Stomach (tissue), 8 donors: ENCODE measurements at regions not wholly inside any gene's neighbourhood (a gene's known extent, or its start where the extent isn't known, plus 50 kb on each side); places are given as distances from the start of the nearest gene placed in this dataset.

ENCODE experiments used
- DNase-seq, 2 donors: peaks; one replicate each; pipeline versions ENCODE4 v3.0.0 to v3.0.0-alpha.2; 2013 to 2019
- H3K27ac ChIP-seq, 5 donors: fragments of 200-600 bp in 4 of 5; sonication (generic) in 4 of 5; one replicate each; pipeline ENCODE4 v1.5.1; 2013 to 2019; ENCODE audit warnings: mild to moderate bottlenecking in 1 of 5, moderate library complexity in 1 of 5
- H3K27me3 ChIP-seq, 3 donors: fragments of 200-600 bp; sonication (generic); one replicate each; pipeline ENCODE4 v1.5.1; 2017 to 2019; ENCODE audit warnings: mixed run types in 1 of 3
- H3K36me3 ChIP-seq, 4 donors: fragments of 200-600 bp; sonication (generic); 1 replicate in 3 of 4; 2 replicates in 1 of 4; pipeline ENCODE4 v1.5.1; 2016 to 2019
- H3K4me1 ChIP-seq, 4 donors: fragments of 200-600 bp; sonication (generic); one replicate each; pipeline ENCODE4 v1.5.1; 2016 to 2019
- H3K4me3 ChIP-seq, 4 donors: fragments of 200-600 bp; sonication (generic) in 3 of 4; one replicate each; pipeline ENCODE4 v1.5.1; 2016 to 2019; ENCODE audit warnings: mild to moderate bottlenecking in 1 of 4
- H3K9me3 ChIP-seq, 4 donors: fragments of 200-600 bp; sonication (generic); one replicate each; pipeline ENCODE4 v1.5.1; 2016 to 2019
- EP300 ChIP-seq: sonication (generic); formaldehyde crosslinking; IDR thresholded peaks from one replicate; pipeline ENCODE4 v1.6.1; 2017; ENCODE audit warnings: antibody characterized with exemption
- POLR2A ChIP-seq, 4 donors: fragments of 450-650 bp; IDR thresholded peaks; one replicate each; pipeline ENCODE4 v1.6.1; 2016; ENCODE audit warnings: antibody characterized with exemption in 4 of 4, control low read depth in 2 of 4, mild to moderate bottlenecking in 1 of 4, moderate library complexity in 1 of 4
- POLR2AphosphoS5 ChIP-seq, 3 donors: sonication (generic); formaldehyde crosslinking; IDR thresholded peaks; one replicate each; pipeline ENCODE4 v1.6.1; 2016; ENCODE audit warnings: antibody characterized with exemption in 3 of 3
- WGBS, 5 donors: extraction: QIAGEN DNeasy Blood & Tissue Kit in 3 of 5; methylation state at CpG; one replicate each; pipeline versions ENCODE4 v1.1.5 to v1.1.7; 2013 to 2018; 5-methylcytosine and 5-hydroxymethylcytosine counted together
- intact Hi-C: fragments of 100-400 bp; cut with DNase I; formaldehyde crosslinking; loops from one replicate; pipeline ENCODE4 v1.15.1; 2023; ENCODE audit warnings: low total_unique reads
- TF ChIP-seq, protein P1 (sequence below), 7 experiments: fragments of 450-650 bp in 4 of 7; fragments of 200-600 bp in 3 of 7; sonication (generic) in 3 of 7; IDR thresholded peaks; one replicate each; pipeline ENCODE4 v1.5.1; 2016 to 2019; ENCODE audit warnings: antibody characterized with exemption in 7 of 7, control low read depth in 2 of 7, mild to moderate bottlenecking in 1 of 7
- donor health status: healthy with polysubstance abuse.
- donor health status: Bipolar disorder and iron deficiency.
- donor health status: healthy.

DNA sequence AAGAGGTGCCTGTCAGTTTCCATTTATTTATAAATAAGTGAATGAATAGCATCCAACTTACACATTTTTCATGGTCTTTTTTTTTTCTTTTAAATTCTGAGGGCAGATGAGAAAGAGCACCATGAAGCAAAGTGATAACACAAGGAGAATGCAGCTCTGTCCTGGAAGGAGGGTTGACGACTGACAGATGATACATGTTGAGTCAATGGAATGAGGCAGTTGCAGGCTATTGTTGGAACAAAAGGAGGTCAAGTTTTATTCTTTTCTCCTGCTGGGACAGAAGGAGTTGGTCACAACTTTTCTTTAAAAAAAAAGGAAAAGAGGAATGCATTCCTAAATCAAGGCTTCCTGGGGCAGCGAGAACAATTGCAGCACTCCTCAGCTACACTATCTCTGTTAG, 119.9 kb upstream of the PLEKHG7 start:
- intact Hi-C loops = no loop called here
- no peak for TF ChIP-seq POLR2AphosphoS5 (IDR thresholded peaks at IDR 0.05)
- TF ChIP-seq, protein P1, sequence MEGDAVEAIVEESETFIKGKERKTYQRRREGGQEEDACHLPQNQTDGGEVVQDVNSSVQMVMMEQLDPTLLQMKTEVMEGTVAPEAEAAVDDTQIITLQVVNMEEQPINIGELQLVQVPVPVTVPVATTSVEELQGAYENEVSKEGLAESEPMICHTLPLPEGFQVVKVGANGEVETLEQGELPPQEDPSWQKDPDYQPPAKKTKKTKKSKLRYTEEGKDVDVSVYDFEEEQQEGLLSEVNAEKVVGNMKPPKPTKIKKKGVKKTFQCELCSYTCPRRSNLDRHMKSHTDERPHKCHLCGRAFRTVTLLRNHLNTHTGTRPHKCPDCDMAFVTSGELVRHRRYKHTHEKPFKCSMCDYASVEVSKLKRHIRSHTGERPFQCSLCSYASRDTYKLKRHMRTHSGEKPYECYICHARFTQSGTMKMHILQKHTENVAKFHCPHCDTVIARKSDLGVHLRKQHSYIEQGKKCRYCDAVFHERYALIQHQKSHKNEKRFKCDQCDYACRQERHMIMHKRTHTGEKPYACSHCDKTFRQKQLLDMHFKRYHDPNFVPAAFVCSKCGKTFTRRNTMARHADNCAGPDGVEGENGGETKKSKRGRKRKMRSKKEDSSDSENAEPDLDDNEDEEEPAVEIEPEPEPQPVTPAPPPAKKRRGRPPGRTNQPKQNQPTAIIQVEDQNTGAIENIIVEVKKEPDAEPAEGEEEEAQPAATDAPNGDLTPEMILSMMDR (IDR thresholded peaks at IDR 0.05) = no peak
- no peak for TF ChIP-seq POLR2A (IDR thresholded peaks at IDR 0.05)
- TF ChIP-seq EP300 = no peak
- H3K4me3 ChIP-seq = no peak overlapping the region
- no peaks in the 10 kb centered on the region for H3K27me3 ChIP-seq
- no peaks in the 10 kb centered on the region for H3K36me3 ChIP-seq
- no peaks in the 10 kb centered on the region for H3K4me1 ChIP-seq
- no peak for DNase-seq
- H3K27ac ChIP-seq = no peak overlapping the region
- WGBS, 5 donors = 86 to 93% (median 89%) methylated on average over 2 of the region's 2 CpGs
- peaks cover 0 to 7% (median 0%) of the 10 kb centered on the region in 4 donors for H3K9me3 ChIP-seq

DNA sequence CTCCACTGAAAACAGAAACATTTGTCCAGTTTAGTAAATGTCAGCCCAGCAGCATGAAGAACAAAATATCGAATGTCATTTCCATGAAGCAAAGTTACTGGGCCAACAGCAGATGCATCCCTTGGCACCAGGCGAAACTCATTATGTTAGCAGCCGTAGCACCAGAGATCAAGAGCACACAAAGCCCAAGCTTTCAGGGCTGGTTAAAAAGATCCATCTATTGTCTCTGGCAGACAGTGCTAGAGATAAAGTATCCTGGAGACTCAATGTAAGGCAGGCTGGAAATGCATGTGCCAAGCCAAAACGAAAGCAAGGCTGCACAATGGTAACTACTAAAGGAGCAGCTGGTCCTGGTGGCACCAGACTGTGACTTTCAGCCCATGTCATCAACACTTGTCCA, 120.3 kb upstream of the PLEKHG7 start:
- H3K4me3 ChIP-seq = no peak overlapping the region
- DNase-seq = no peak
- H3K4me1 ChIP-seq = no peaks in the 10 kb centered on the region
- no peaks in the 10 kb centered on the region for H3K27me3 ChIP-seq
- H3K36me3 ChIP-seq = no peaks in the 10 kb centered on the region
- H3K9me3 ChIP-seq = peaks cover 0 to 7% (median 0%) of the 10 kb centered on the region in 4 donors
- 75 to 81% (median 76%) methylated on average over 4 of the region's 4 CpGs for WGBS, 5 donors
- no peak for TF ChIP-seq EP300
- TF ChIP-seq, protein P1 (IDR thresholded peaks at IDR 0.05) = no peak
- no peak for TF ChIP-seq POLR2A (IDR thresholded peaks at IDR 0.05)
- intact Hi-C loops = no loop called here
- no peak overlapping the region for H3K27ac ChIP-seq

DNA sequence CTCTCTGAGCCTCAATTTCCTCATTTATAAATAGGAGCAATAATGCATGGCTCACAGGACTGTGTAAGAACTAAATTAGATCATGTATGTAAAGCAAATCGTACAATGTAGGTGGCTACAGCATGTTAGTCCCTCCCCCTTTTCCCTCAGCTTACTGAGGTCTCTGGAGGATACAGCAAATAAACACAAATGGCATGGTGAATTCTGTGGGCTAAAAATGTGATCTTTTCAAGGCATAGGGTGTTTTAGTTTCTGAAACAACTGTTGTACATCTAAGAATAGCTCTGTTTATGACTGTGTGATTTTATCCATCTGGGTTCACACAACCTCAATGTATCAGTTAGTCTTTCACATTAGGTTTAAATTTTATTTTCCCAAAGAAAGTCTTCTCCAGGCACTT, 121.2 kb upstream of the PLEKHG7 start:
- Histone ChIP-seq H3K27ac (no peak overlapping the region), H3K9me3 (peaks cover 0 to 7% (median 0%) of the 10 kb centered on the region in 4 donors), H3K4me1 (no peaks in the 10 kb centered on the region), H3K4me3 (no peak overlapping the region), H3K36me3 (no peaks in the 10 kb centered on the region), H3K27me3 (no peaks in the 10 kb centered on the region)
- no peak for DNase-seq
- 44 to 83% (median 68%) methylated on average over 1 of the region's 1 CpG for WGBS, 5 donors
- intact Hi-C loops = no loop called here
- TF ChIP-seq EP300 (no peak), POLR2AphosphoS5 (IDR thresholded peaks at IDR 0.05) (no peak), POLR2A (IDR thresholded peaks at IDR 0.05) (no peak)
- TF ChIP-seq, protein P1 (IDR thresholded peaks at IDR 0.05) = no peak

DNA sequence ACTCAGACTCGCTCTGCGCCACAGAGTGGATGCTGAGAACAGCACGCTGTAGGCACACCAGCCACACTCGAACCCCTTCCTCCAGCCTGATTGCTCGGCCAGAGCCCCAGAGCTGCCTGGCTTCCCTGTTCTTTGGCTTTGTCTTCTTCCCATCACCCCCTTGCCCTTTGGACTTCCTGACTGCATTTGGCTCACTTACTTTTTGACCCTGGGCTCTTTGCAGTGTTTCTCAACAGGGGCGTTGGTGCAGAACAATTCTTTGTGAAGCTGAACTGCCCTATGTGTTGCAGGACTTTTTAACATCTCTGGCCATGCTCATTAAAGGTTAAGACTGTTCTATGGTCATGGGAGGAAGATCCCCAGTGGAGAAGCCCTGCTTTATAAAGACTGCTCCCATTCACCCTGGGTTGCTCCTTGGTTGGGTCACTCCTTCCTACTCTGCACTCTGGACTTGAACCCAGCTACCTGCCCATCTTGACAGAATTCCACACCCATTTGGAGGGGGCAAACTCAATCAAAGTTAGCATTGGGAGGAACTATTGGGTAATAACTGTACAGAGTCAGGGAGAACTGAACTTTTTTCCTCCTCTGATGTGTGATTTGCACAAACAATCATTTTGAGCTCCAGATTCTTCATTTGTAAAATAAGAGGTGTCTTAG, 127.7 kb upstream of the PLEKHG7 start:
- Histone ChIP-seq H3K4me1 (peaks cover 0 to 22% (median 6%) of the 10 kb centered on the region in 4 donors), H3K4me3 (no peak overlapping the region), H3K27me3 (no peaks in the 10 kb centered on the region), H3K36me3 (no peaks in the 10 kb centered on the region), H3K27ac (no peak overlapping the region), H3K9me3 (no peaks in the 10 kb centered on the region)
- no peak for TF ChIP-seq POLR2A (IDR thresholded peaks at IDR 0.05)
- no peak for TF ChIP-seq POLR2AphosphoS5 (IDR thresholded peaks at IDR 0.05)
- no peak for TF ChIP-seq EP300
- TF ChIP-seq, protein P1 (IDR thresholded peaks at IDR 0.05) = no peak
- WGBS, 5 donors = 78 to 83% (median 82%) methylated on average over 6 of the region's 6 CpGs
- peak in 1 of 2 donors; percentile 45 for DNase-seq
- intact Hi-C loops = no loop called here
